ENCODE measurements at regions not wholly inside any gene's neighbourhood (a gene's known extent, or its start where the extent isn't known, plus 50 kb on each side); places are given as distances from the start of the nearest gene placed in this dataset.

- H3F3A ChIP-seq (ENCODE audit: insufficient read depth, low read length): no peaks in the 10 kb centered on the region
- H3K27ac ChIP-seq (ENCODE audit: low read depth, low read length, poor library complexity, severe bottlenecking): no peak overlapping the region
- H3K4me1 ChIP-seq (ENCODE audit: insufficient read depth, low read length, severe bottlenecking): peaks cover 28% of the 10 kb centered on the region
- H3K9ac ChIP-seq (ENCODE audit: low read length): no peak overlapping the region
- TF ChIP-seq EZH2 (IDR thresholded peaks at IDR 0.05; ENCODE audit: borderline replicate concordance, low read length) (no peak), CTCF (IDR thresholded peaks at IDR 0.05; ENCODE audit: low read length) (no peak)
- no peaks in the 10 kb centered on the region for H4K20me1 ChIP-seq (ENCODE audit: insufficient read depth, low read length)
- H3K4me2 ChIP-seq (ENCODE audit: low read length): no peak overlapping the region
- no peaks in the 10 kb centered on the region for H3K9me3 ChIP-seq (ENCODE audit: low read length)
- H3K36me3 ChIP-seq (ENCODE audit: insufficient read depth, low read length): no peaks in the 10 kb centered on the region; the same call in 1 of the 2 replicates
- H3K4me3 ChIP-seq (ENCODE audit: low read depth, low read length, poor library complexity, severe bottlenecking): no peak overlapping the region
- H3K9me2 ChIP-seq (ENCODE audit: low read depth, low read length): no peaks in the 10 kb centered on the region
- no peaks in the 10 kb centered on the region for H3K27me3 ChIP-seq (ENCODE audit: insufficient read depth, low read length)
- no peak overlapping the region for H2AFZ ChIP-seq (ENCODE audit: low read length)
- H3K79me2 ChIP-seq (ENCODE audit: insufficient read depth, low read length): no peaks in the 10 kb centered on the region
Measured at GRCh38 chrY:15441878-15442277, 917.5 kb downstream of the NLGN4Y start.

GRCh38 chrY:15445871-15446270, 921.5 kb downstream of the NLGN4Y start:
- TF ChIP-seq EZH2 (IDR thresholded peaks at IDR 0.05; ENCODE audit: borderline replicate concordance, low read length) (no peak), CTCF (IDR thresholded peaks at IDR 0.05; ENCODE audit: low read length) (no peak)
- H3K4me2 ChIP-seq (ENCODE audit: low read length): no peak overlapping the region
- no peak overlapping the region for H3K9ac ChIP-seq (ENCODE audit: low read length)
- H3K27ac ChIP-seq (ENCODE audit: low read depth, low read length, poor library complexity, severe bottlenecking): no peak overlapping the region
- no peaks in the 10 kb centered on the region for H3K9me2 ChIP-seq (ENCODE audit: low read depth, low read length)
- no peaks in the 10 kb centered on the region for H3K27me3 ChIP-seq (ENCODE audit: insufficient read depth, low read length)
- no peaks in the 10 kb centered on the region for H3K9me3 ChIP-seq (ENCODE audit: low read length)
- H3F3A ChIP-seq (ENCODE audit: insufficient read depth, low read length): no peaks in the 10 kb centered on the region
- H2AFZ ChIP-seq (ENCODE audit: low read length): no peak overlapping the region
- no peaks in the 10 kb centered on the region for H3K79me2 ChIP-seq (ENCODE audit: insufficient read depth, low read length)
- H3K36me3 ChIP-seq (ENCODE audit: insufficient read depth, low read length): no peaks in the 10 kb centered on the region; the same call in 1 of the 2 replicates
- no peaks in the 10 kb centered on the region for H4K20me1 ChIP-seq (ENCODE audit: insufficient read depth, low read length)
- no peak overlapping the region for H3K4me3 ChIP-seq (ENCODE audit: low read depth, low read length, poor library complexity, severe bottlenecking)
- H3K4me1 ChIP-seq (ENCODE audit: insufficient read depth, low read length, severe bottlenecking): peaks cover 20% of the 10 kb centered on the region

- Histone ChIP-seq H3K4me3 (ENCODE audit: low read depth, low read length, poor library complexity, severe bottlenecking) (no peak overlapping the region), H2AFZ (ENCODE audit: low read length) (no peak overlapping the region), H3K27me3 (ENCODE audit: insufficient read depth, low read length) (no peaks in the 10 kb centered on the region), H3K9ac (ENCODE audit: low read length) (no peak overlapping the region), H3K9me3 (ENCODE audit: low read length) (no peaks in the 10 kb centered on the region), H3K79me2 (ENCODE audit: insufficient read depth, low read length) (no peaks in the 10 kb centered on the region), H4K20me1 (ENCODE audit: insufficient read depth, low read length) (no peaks in the 10 kb centered on the region), H3K36me3 (ENCODE audit: insufficient read depth, low read length) (no peaks in the 10 kb centered on the region; the same call in 1 of the 2 replicates), H3K4me2 (ENCODE audit: low read length) (no peak overlapping the region), H3K9me2 (ENCODE audit: low read depth, low read length) (no peaks in the 10 kb centered on the region), H3F3A (ENCODE audit: insufficient read depth, low read length) (no peaks in the 10 kb centered on the region), H3K27ac (ENCODE audit: low read depth, low read length, poor library complexity, severe bottlenecking) (no peak overlapping the region), H3K4me1 (ENCODE audit: insufficient read depth, low read length, severe bottlenecking) (peaks cover 11% of the 10 kb centered on the region)
- TF ChIP-seq EZH2 (IDR thresholded peaks at IDR 0.05; ENCODE audit: borderline replicate concordance, low read length) (no peak), CTCF (IDR thresholded peaks at IDR 0.05; ENCODE audit: low read length) (no peak)
Measured at GRCh38 chrY:15446861-15447260, 922.5 kb downstream of the NLGN4Y start.

Data from OCI-LY1 (cell line).